GM19467 (cell line): ENCODE measurements at regions not wholly inside any gene's neighbourhood (a gene's known extent, or its start where the extent isn't known, plus 50 kb on each side); places are given as distances from the start of the nearest gene placed in this dataset.

Source experiments
- ATAC-seq: cut with Tn5 transposase; IDR thresholded peaks from one replicate; pipeline ENCODE4 v1.9.1; 2021; ENCODE audit warnings: mild to moderate bottlenecking, moderate library complexity; ENCODE audit not compliant: unreplicated experiment

- no peak for ATAC-seq
Measured at GRCh38 chr7:46696741-46697140, 775.7 kb upstream of the IGFBP3 start.

GRCh38 chr7:46695051-46695708 is 774.1 kb upstream of the IGFBP3 start:
- no peak for ATAC-seq

GRCh38 chr7:46694058-46694457 is 773.0 kb upstream of the IGFBP3 start:
- ATAC-seq, result no peak

DNA sequence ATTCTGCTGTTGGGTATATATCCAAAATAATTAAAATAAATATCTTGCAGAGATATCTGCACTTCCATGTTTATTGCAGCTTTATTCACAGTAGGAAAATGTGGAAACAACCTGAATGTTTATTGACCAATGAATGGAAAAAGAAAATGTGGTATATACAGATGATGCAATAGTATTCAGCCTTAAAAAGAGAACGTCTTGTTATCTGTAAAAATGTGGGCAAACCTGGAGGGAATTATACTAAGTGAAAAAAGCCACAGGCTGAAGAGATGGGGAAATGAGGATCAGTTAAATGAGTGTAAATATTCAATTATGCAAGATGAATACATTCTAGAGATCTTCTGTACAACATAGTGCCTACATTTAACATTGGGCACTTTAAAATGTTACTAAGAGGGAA is 766.1 kb upstream of the IGFBP3 start:
- ATAC-seq, result no peak

DNA sequence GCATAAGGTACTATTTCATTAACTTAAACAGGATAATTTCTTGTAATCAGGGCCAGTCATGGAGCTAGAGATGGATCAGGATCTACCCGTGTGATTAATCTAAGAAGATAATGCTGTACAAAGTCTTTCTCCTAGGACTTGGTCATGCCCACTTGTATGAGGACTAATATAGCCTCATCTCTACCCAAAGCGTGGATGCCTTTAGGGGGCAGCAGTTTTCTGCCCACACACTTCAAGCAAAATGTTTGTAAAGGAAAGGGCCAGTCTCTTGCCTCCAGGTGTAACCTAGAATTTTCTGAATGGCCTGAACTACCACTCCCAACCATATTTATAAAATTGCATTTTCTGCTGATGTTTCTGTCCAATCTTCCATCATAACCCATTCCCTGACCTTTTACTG is 764.0 kb upstream of the IGFBP3 start:
- ATAC-seq, result no peak

DNA sequence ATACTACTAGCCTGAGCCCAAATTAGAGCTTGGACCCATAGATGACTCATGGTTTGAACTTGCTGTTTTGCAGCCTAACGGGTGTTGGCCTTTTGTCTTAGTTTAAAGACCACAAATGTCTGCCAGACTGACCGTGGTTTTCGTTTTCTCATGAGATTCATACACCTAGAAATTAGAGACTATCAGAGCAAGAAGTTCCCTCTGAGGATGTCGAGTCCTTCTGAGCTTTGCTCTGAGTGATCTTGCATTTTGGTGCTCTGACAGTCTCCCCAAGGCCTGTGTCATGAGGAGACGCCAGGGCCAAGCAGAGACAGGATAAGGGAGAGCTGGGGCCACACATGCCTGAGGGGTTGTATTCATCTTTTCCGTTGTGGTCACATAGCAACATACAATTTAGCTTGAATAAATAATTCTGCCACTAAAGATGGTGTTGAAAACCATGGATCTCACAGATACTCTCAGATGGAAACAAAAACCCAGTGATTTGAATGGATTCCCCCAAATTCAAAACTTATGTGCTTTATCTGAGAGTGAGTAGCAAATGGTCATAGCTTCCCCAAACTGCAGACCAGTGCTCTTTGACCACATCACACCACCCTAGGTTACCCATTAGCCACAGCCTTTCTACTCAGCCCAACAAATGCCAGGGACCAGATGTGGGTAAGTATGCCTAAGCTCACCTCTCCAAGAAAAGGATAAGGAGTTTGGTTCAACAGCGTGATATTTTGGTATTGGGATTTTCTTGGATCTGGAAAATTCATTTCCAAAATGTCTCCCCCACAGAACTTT is 762.0 kb upstream of the IGFBP3 start:
- ATAC-seq, result no peak

DNA sequence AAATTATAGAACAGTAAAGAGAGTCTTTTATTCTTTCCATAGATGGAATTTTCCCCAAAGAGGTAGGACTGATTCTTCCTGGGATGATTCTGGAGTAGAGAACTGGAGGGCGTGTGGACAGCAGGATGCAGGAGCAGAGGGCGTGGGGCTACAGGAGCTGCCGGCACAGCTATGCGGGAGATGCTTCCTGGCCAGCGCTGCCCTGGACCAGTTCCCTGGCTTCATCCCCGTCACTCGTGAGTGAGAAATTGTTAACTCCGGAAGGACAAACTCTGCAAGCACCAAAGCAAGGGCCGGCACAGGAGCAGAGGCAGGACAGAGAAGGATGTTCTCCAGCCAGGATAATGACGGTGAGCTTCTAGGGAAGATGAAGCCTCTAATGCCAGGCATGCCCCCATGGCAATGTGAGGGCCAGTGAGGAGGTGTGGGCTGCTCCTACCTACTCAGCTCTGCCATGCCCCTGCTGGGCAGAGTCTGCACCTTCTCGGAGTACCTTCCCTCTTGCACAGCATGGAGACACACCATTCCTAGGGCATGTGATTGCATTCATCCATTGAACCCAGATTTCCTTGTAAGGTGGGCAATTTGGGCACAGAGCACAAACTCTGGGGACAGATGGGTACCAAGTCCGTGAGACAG is 760.9 kb upstream of the IGFBP3 start:
- ATAC-seq, result no peak

GRCh38 chr7:46680147-46680546 is 759.1 kb upstream of the IGFBP3 start:
- no peak for ATAC-seq

DNA sequence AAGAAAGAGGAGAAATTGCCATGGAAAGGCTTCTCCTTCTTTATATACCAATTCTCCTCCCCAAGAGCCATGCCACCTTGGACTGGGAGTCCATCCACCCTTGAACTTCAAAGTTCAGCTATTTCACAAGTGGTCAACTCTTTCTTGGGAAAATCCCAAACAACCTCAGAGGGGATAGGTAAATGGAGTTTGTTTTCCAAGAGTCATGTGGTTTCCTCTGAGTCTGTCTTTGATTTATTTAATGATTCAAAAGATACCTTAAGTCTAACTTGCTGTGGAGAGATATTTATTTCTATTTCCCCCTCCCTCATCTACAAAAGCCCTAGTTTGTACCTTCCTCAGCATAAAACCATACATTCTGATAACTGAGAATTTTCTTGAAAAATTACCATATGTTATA is 758.6 kb upstream of the IGFBP3 start:
- no peak for ATAC-seq

DNA sequence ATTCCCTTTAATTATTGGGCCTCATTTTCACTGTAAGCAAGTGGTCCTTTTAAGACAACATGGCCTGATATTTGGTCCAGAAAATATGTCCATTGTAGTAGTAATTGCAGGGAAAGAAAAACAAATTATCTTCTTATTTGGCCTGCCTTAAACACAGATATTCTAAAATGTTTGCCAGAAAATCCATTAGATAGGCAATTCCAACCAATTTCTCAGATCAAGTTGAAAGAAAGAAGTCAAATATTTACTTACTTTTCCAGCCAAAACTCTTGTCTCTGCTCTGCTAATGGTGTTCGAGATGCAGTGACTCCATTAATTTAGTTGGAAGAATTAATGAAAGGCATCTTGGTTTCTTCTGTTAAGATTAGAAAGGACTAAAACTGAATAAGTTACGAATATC is 757.3 kb upstream of the IGFBP3 start:
- no peak for ATAC-seq

- no peak for ATAC-seq
Measured at GRCh38 chr7:46675456-46675855, 754.4 kb upstream of the IGFBP3 start.

DNA sequence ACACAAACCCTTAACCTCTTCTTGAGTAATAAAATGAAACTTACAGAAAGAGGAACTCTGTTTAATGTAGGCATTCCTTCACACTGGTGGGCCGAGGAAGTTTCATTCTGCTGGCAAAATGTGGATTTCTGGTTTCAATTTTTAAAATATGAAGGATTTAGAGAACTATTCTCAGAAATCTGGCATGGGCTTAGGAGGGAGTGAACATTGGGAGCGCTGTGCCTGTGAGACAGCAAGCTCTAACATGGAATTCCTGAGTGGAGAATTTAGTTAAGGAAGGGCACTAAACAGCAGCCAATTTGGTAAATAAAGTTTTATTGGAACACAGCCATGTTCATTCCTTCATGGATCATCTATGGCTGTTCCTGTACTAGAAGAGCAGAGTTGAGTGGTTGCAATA is 751.8 kb upstream of the IGFBP3 start:
- no peak for ATAC-seq

DNA sequence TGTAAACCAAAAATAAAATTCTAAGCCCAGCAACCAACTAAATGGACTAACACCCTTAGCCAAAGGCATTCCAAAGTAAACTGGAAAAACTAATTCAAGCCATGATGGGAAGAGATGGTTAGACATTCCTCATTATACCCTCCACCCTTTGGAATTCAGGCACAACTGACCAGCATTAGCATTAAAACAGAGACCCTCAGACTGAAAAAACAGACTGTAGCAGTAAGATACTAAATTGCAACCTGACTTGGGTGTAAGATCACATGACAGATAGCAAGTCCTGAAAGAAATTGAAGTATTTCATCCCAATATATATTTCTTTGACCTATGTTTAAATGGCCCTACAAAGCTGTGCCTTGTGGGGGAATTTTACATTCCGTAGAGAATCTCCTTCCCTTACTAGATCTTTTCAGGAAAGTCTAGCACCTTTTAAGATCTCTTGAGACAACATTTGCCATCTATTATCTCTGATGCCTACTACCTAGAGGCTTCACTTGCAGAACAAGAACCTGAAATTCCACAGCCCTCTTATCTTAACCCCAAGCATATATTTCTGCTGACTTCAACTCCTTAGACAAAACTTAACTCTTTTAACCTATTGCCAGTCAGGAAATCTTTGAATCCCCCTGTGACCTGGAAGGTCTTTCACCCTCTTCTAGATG is 750.2 kb upstream of the IGFBP3 start:
- no peak for ATAC-seq

GRCh38 chr7:46669028-46669427 is 748.0 kb upstream of the IGFBP3 start:
- ATAC-seq, result no peak

DNA sequence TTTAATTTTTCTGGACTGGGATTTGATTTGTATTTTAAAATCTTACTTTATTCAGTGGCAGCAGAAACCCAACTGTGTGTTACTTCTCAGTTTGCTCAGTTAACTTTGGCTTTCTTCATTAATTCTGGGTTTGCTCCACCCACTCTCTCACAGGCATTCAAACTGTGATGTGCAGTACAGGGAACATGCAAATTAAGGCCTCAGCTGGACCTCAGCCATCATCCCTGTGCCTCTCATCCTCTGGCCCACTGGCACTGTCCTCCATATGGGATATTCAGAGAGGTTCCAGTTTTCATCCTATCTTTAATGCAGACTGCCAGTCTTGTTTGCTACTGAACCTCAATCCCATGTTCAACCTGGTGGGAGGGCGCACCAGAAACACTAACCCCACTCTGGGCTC is 743.4 kb upstream of the IGFBP3 start:
- no peak for ATAC-seq

DNA sequence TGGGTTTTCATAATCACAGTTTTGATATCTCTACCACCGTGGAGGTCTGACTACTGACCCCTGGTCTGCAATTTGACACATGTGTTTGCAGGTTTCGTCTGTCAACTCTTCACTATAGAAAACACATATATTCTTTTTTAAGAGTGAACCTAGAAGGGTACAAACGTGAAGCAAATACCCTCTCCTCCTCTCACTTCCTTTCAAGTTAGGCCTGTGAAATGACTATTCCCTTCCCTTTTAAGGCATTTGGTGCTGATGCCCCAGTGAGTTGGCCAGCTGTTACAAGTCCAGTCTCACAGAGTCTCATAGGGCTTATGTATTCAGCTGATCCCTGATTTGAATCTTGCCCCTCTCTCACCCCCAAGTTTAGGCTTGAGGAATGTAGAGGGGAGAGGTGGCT is 742.0 kb upstream of the IGFBP3 start:
- no peak for ATAC-seq

- no peak for ATAC-seq
Measured at GRCh38 chr7:46661431-46661830, 740.4 kb upstream of the IGFBP3 start.

GRCh38 chr7:46660402-46660980 is 739.4 kb upstream of the IGFBP3 start:
- ATAC-seq, result no peak

GRCh38 chr7:46658281-46658680 is 737.2 kb upstream of the IGFBP3 start:
- ATAC-seq, result no peak

DNA sequence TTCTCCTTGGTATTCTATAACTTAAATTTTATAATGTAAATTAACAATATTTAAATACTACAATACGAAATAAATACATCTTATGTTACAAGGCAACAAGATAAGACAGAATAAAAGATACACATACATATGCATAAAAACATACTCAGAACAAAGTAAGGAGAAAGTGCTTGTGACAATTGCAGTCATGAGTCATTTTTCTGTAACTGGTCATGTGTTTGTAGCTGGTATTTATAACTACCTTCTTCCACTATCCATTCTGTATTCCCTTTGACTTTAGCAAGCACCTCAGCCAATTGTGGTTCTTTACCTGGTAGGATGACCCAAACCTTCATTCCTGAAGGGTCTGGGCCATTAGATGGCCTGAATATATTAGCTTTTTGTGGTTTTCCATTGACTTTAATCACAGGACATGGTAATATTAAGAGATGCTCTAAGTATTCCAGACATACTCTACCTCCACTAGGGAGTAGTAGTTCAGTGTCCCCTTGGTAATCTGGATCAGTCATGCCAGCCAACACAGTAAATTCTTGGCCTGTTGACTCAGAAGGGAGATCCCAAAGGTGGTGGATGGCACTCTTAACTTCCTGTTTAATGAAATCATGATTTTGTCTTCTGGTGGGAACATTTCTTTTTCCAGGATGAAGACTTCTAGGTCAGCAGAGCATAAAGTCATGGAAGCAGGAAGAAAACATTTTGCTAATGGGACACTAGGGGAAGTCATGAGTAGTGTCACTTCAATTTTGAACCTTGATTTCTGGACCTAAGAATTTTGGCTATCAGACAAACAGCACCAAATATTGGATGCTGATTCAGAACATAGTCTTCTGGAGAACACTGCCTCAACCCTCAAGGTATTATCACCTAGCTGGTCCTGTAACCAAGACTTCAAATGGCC is 733.7 kb upstream of the IGFBP3 start:
- no peak for ATAC-seq
